Stimulated activated naive CD8-positive, alpha-beta T cell treated with anti-CD3 and anti-CD28 coated beads, Interleukin-15, Interleukin-2, amounts not matched to agents 100 ng/mL and 50 ng/mL, for 24 hours (primary cell): ENCODE measurements at regions not wholly inside any gene's neighbourhood (a gene's known extent, or its start where the extent isn't known, plus 50 kb on each side); places are given as distances from the start of the nearest gene placed in this dataset.
"Not testable (repeated sequence)": the region's sequence is repeated elsewhere in the genome, so short reads cannot be mapped to it uniquely, and the experiment has no call there.

ENCODE experiments used
- H3K27ac Mint-ChIP-seq: one replicate; pipeline ENCODE4 v1.8.0; 2021; ENCODE audit warnings: mild to moderate bottlenecking, mixed read lengths
- H3K27me3 Mint-ChIP-seq: one replicate; pipeline ENCODE4 v1.8.0; 2021; ENCODE audit warnings: mixed read lengths
- H3K36me3 Mint-ChIP-seq: one replicate; pipeline ENCODE4 v1.8.0; 2021; ENCODE audit warnings: low read depth, mixed read lengths
- H3K4me1 Mint-ChIP-seq: one replicate; pipeline ENCODE4 v1.8.0; 2021; ENCODE audit warnings: low read depth, mixed read lengths
- H3K4me3 Mint-ChIP-seq: one replicate; pipeline ENCODE4 v1.8.0; 2021; ENCODE audit warnings: mild to moderate bottlenecking, mixed read lengths
- H3K9me3 Mint-ChIP-seq: one replicate; pipeline ENCODE4 v1.8.0; 2021; ENCODE audit warnings: mixed read lengths

DNA sequence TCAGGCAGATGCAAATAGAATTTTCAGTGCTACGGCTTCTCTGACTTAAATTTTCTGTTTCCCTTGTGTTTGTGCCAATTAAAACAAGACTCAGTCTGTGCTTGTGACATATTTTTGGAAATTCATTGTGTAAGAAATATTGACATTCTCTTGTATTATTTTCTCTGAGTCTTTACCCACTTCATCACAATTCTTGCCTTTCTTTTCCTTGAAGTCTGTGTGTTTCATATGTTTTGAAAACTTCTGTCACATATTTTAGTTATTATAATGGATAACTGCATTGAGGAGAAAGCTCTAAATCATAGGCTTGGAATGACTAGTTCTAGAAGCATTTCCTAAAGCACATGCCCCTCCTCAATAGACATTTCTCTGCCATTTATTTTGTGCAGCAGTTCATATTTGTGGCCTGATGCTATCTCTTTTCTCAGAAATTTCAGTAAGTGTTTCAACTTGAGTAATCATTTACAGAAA, 206.6 kb downstream of the PALM2AKAP2 start:
- Mint-ChIP-seq H3K36me3 (no peaks in the 10 kb centered on the region), H3K27ac (no peak overlapping the region), H3K4me1 (no peaks in the 10 kb centered on the region), H3K9me3 (peaks cover 23% of the 10 kb centered on the region), H3K27me3 (no peaks in the 10 kb centered on the region), H3K4me3 (no peak overlapping the region)

GRCh38 chr9:109989296-109989695, 209.3 kb downstream of the PALM2AKAP2 start:
- H3K36me3 Mint-ChIP-seq: no peaks in the 10 kb centered on the region
- peaks cover 23% of the 10 kb centered on the region for H3K9me3 Mint-ChIP-seq
- no peaks in the 10 kb centered on the region for H3K27me3 Mint-ChIP-seq
- H3K27ac Mint-ChIP-seq: no peak overlapping the region
- H3K4me1 Mint-ChIP-seq: no peaks in the 10 kb centered on the region
- no peak overlapping the region for H3K4me3 Mint-ChIP-seq

DNA sequence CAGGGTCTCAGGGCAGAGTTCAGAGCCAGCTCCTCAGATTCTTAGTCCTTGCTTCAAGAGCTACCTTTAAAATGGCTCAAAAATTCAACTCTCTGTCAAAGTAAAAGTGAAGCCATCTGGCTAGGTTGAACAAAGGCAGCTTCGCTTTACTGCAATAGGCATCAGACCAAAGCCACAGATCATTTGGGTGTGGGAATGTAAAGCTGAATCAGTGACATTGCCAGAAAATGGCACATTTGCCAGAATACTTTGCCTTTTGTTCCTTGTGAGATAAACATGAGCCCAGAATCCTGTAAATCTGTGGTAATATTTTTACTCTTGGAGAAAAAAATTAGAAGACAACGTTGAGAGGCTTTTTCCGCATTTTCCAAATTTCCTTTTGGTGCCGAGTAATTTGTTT, 210.5 kb downstream of the PALM2AKAP2 start:
- Mint-ChIP-seq H3K27me3 (no peaks in the 10 kb centered on the region), H3K4me3 (no peak overlapping the region), H3K4me1 (no peaks in the 10 kb centered on the region), H3K9me3 (peaks cover 23% of the 10 kb centered on the region), H3K27ac (no peak overlapping the region), H3K36me3 (no peaks in the 10 kb centered on the region)

GRCh38 chr9:109992293-109992692, 212.3 kb downstream of the PALM2AKAP2 start:
- H3K27ac Mint-ChIP-seq: no peak overlapping the region
- no peak overlapping the region for H3K4me3 Mint-ChIP-seq
- no peaks in the 10 kb centered on the region for H3K36me3 Mint-ChIP-seq
- peaks cover 23% of the 10 kb centered on the region for H3K9me3 Mint-ChIP-seq
- H3K27me3 Mint-ChIP-seq: no peaks in the 10 kb centered on the region
- no peaks in the 10 kb centered on the region for H3K4me1 Mint-ChIP-seq

GRCh38 chr9:109993250-109993978, 213.4 kb downstream of the PALM2AKAP2 start:
- H3K36me3 Mint-ChIP-seq: no peaks in the 10 kb centered on the region
- no peaks in the 10 kb centered on the region for H3K27me3 Mint-ChIP-seq
- no peak overlapping the region for H3K4me3 Mint-ChIP-seq
- peaks cover 13% of the 10 kb centered on the region for H3K9me3 Mint-ChIP-seq
- no peaks in the 10 kb centered on the region for H3K4me1 Mint-ChIP-seq
- no peak overlapping the region for H3K27ac Mint-ChIP-seq

- H3K4me3 Mint-ChIP-seq: no peak overlapping the region
- H3K9me3 Mint-ChIP-seq: peaks cover 6% of the 10 kb centered on the region
- H3K27ac Mint-ChIP-seq: peak overlapping the region; percentile 61
- no peaks in the 10 kb centered on the region for H3K36me3 Mint-ChIP-seq
- no peaks in the 10 kb centered on the region for H3K27me3 Mint-ChIP-seq
- no peaks in the 10 kb centered on the region for H3K4me1 Mint-ChIP-seq
Observed at GRCh38 chr9:109994141-109994540, 213.8 kb downstream of the C9orf152 start.

DNA sequence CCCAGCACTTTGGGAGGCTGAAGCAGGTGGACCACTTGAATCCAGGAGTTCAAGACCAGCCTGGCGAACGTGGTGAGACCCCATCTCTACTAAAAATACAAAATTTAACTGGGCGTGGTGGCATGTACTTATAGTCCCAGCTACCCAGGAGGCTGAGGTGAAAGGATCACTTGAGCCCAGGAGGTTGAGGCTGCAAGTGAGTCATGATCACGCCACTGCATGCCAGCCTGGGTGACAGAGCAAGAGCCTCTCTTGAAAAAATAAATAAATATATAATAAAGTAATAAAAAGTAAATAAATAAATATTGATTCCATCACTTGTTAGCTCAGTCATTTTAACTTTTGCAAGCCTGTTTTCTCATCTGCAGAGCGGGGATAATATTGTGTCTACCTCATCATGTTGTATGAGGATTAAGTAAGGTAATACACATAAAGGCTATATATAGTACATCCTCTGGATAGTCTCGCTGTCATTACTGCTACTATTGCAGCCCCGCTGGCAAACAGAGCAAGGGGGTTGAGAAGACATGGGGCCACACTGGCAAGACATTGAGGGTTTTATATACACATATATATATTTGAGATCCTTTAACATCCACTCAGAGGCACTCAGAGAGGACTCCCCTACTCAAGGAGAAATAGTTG, 210.9 kb downstream of the C9orf152 start:
- Mint-ChIP-seq H3K36me3 (no peaks in the 10 kb centered on the region), H3K9me3 (peaks cover 4% of the 10 kb centered on the region), H3K27me3 (no peaks in the 10 kb centered on the region), H3K4me3 (no peak overlapping the region), H3K4me1 (no peaks in the 10 kb centered on the region), H3K27ac (no peak overlapping the region)

DNA sequence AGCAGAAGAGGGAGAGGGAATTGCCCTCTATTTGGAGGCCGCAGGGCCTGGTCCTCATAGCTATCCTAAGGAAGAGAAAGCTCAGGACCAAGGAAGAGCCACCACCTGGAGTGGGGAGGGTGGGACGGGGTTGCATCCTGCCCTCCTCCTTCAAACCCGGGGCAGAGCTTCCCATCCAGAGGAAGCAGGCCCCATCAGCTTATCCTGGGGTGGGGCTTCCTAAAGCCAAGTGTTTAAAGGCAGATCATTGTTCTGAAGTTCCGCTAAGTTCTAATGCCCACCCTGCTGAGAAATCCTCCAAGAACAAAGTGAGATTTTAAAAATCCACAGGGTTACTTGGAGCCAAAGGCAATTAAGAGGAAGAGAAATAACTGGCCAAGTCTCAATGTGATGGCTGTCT, 210.3 kb downstream of the C9orf152 start:
- Mint-ChIP-seq H3K27me3 (no peaks in the 10 kb centered on the region), H3K36me3 (no peaks in the 10 kb centered on the region), H3K27ac (no peak overlapping the region)

DNA sequence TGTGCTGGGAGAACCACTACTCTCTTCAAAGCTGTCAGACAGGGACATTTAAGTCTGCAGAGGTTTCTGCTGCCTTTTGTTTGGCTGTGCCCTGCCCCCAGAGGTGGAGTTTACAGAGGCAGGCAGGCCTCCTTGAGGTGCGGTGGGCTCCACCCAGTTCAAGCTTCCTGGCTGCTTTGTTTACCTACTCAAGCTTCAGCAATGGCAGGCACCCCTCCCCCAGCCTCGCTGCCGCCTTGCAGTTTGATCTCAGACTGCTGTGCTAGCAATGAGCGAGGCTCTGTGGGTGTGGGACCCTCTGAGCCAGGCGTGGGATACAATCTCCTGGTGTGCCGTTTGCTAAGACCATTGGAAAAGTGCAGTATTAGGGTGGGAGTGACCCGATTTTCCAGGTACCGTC, 202.4 kb downstream of the C9orf152 start:
- H3K27me3 Mint-ChIP-seq, H3K36me3 Mint-ChIP-seq, H3K27ac Mint-ChIP-seq, H3K4me3 Mint-ChIP-seq: not testable (repeated sequence)
- Mint-ChIP-seq H3K9me3 (peaks cover 12% of the 10 kb centered on the region), H3K4me1 (peaks cover 15% of the 10 kb centered on the region)

More for the DNA sequence above, 210.3 kb downstream of the C9orf152 start:
- Mint-ChIP-seq H3K9me3 (peaks cover 4% of the 10 kb centered on the region), H3K4me1 (no peaks in the 10 kb centered on the region), H3K4me3 (no peak overlapping the region)

DNA sequence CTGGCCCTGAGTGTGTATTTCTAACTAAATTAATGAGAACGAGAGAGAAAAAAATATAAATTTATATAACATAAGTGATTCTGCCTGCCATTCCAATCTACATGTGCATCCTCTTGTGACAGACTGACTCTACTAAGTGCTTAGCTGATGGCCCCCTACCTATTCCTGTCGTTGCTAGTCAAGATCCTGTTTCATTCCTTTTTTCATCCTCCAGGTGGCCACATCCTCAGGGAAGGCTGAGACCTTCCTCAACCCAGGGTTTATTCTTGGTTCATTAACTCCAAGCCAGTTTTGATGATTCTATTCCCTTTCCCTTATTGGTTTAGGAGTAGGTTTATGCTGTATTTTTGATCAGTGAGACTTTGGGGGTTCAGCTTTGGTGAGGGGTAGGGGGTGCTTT, 201.3 kb downstream of the C9orf152 start:
- peaks cover 15% of the 10 kb centered on the region for H3K4me1 Mint-ChIP-seq
- H3K27me3 Mint-ChIP-seq: no peaks in the 10 kb centered on the region
- H3K36me3 Mint-ChIP-seq: no peaks in the 10 kb centered on the region
- no peak overlapping the region for H3K4me3 Mint-ChIP-seq
- H3K27ac Mint-ChIP-seq: no peak overlapping the region
- H3K9me3 Mint-ChIP-seq: peaks cover 12% of the 10 kb centered on the region

GRCh38 chr9:110007477-110008270, 200.3 kb downstream of the C9orf152 start:
- peaks cover 15% of the 10 kb centered on the region for H3K4me1 Mint-ChIP-seq
- peak overlapping the region; percentile 24 for H3K27ac Mint-ChIP-seq
- peaks cover 12% of the 10 kb centered on the region for H3K9me3 Mint-ChIP-seq
- H3K27me3 Mint-ChIP-seq: no peaks in the 10 kb centered on the region
- H3K4me3 Mint-ChIP-seq: no peak overlapping the region
- no peaks in the 10 kb centered on the region for H3K36me3 Mint-ChIP-seq

DNA sequence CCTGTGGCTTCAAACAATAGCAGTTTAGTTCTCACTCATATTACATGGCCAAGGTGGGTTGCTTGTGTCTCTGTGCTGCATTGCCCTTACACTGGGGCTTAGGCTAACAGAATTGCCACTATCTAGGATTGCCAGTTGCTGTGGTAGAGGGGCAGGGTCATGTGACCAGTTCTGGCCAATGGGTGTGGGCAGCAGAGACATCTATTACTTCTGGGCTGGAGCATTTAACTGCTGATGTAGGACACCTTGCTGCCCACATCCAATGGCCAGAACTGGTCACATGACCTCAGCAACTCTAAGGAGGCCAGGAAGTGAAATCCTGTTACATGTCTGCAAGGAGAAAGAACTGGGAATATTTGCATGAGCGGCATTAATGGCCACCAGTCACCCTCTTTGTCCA, 199.3 kb downstream of the C9orf152 start:
- no peak overlapping the region for H3K4me3 Mint-ChIP-seq
- H3K27me3 Mint-ChIP-seq: no peaks in the 10 kb centered on the region
- H3K36me3 Mint-ChIP-seq: no peaks in the 10 kb centered on the region
- peaks cover 11% of the 10 kb centered on the region for H3K9me3 Mint-ChIP-seq
- peaks cover 15% of the 10 kb centered on the region for H3K4me1 Mint-ChIP-seq
- H3K27ac Mint-ChIP-seq: no peak overlapping the region

DNA sequence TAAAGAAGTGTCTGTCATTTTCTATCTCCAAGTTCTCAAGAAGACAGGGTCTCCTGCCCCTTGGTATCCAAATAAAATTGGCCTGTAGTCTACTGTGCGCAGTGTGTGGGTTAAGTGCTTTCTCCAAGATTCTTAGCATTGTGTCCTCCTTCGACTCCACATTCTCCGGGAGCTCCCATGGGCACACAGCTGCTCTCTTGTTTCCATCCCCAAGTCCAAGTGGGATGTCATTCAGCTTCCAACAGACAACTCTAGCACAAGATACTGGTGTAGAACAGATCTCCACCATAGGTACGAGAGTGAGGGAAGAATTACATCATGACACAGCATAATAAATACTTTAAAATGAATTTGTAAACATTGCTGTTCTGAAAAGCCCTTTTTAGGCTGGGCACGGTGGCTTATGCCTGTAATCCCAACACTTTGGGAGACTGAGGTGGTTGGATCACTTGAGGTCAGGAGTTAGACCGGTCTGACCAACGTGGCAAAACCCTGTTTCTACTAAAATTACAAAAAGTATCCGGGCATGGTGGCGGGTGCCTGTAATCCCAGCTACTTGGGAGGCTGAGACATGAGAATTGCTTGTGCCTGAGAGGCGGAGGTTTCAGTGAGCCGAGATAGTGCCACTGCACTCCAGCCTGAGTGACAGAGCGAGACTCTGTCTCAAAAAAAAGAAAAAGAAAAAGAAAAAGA, 196.2 kb downstream of the C9orf152 start:
- H3K9me3 Mint-ChIP-seq: no peaks in the 10 kb centered on the region
- H3K27ac Mint-ChIP-seq: no peak overlapping the region
- H3K36me3 Mint-ChIP-seq: no peaks in the 10 kb centered on the region
- no peak overlapping the region for H3K4me3 Mint-ChIP-seq
- peaks cover 11% of the 10 kb centered on the region for H3K4me1 Mint-ChIP-seq
- H3K27me3 Mint-ChIP-seq: no peaks in the 10 kb centered on the region

DNA sequence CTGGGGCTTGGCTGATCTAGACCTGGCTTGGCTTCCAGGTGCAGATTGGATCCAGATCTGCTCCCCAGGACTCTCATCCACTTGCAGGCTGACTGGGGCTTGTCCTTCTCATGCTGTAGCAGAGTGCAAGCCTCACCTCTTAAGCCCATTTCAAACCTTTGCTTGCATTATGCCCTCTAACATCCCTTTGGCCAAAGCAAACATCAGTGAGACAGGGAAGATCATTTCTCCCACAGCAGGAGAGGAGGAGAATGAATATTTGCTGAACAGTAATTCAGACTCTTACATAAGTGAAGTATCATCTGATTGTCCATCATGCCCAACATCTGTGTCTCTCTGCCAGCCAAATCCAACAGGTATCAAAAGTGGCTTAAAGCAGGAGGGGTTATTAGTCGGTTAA, 194.9 kb downstream of the C9orf152 start:
- H3K27ac Mint-ChIP-seq: no peak overlapping the region
- H3K4me3 Mint-ChIP-seq: no peak overlapping the region
- peaks cover 7% of the 10 kb centered on the region for H3K4me1 Mint-ChIP-seq
- H3K27me3 Mint-ChIP-seq: no peaks in the 10 kb centered on the region
- H3K9me3 Mint-ChIP-seq: no peaks in the 10 kb centered on the region
- H3K36me3 Mint-ChIP-seq: no peaks in the 10 kb centered on the region

GRCh38 chr9:110015759-110016158, 192.2 kb downstream of the C9orf152 start:
- H3K27ac Mint-ChIP-seq: no peak overlapping the region
- H3K4me3 Mint-ChIP-seq: no peak overlapping the region
- H3K9me3 Mint-ChIP-seq: no peaks in the 10 kb centered on the region
- no peaks in the 10 kb centered on the region for H3K27me3 Mint-ChIP-seq
- H3K4me1 Mint-ChIP-seq: peaks cover 7% of the 10 kb centered on the region
- no peaks in the 10 kb centered on the region for H3K36me3 Mint-ChIP-seq
